ENCODE measurements at regions not wholly inside any gene's neighbourhood (a gene's known extent, or its start where the extent isn't known, plus 50 kb on each side); places are given as distances from the start of the nearest gene placed in this dataset.
A peak's percentile ranks its signal among the peaks of the same experiment; 100 is the strongest.

DNA sequence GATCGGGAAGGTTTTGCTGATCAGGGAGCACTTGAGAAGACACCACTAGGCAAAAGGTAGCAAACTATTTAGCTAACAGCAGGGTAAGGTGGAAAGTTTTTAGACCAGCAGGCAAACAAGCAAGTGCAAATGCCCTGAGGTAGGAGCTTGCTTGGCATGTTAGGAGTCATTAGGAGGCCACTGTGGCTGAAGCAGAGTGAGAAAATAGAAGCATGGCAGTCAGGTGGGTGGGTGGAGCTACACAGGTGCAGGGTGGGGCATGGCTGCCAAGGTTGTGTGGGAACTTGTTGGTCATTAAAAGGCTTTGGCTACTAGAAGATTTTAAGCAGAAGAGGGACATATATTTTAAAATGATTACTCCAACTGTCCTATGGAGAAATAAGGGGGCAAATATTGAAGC, 77.3 kb downstream of the EDN1 start:
- H3K27me3 ChIP-seq (replicated peaks in 1 of 4; ENCODE audit: control insufficient read depth in 3 of 4, extremely low read depth in 1 of 4, insufficient read depth in 3 of 4, low read length in 3 of 4): no peaks in the 10 kb centered on the region
- no peak overlapping the region for H3K56ac ChIP-seq (replicated peaks; ENCODE audit: insufficient read length, low read depth, low read length)
- H3K4me2 ChIP-seq (ENCODE audit: insufficient read depth in 1 of 2, low read depth in 2 of 2, low read length in 2 of 2): no peak overlapping the region
- TF ChIP-seq NRF1 (IDR thresholded peaks at IDR 0.05; ENCODE audit: low read depth, low read length) (no peak), CBX8 (IDR thresholded peaks at IDR 0.05; ENCODE audit: borderline replicate concordance, low read depth, low read length) (no peak), RFX5 (IDR thresholded peaks at IDR 0.05; ENCODE audit: borderline replicate concordance, low read depth, low read length) (no peak), KDM1A (IDR thresholded peaks at IDR 0.05; ENCODE audit: borderline replicate concordance, low read length) (peak; percentile 36; the same call in 1 of the 2 replicates)
- TF ChIP-seq, protein P1, sequence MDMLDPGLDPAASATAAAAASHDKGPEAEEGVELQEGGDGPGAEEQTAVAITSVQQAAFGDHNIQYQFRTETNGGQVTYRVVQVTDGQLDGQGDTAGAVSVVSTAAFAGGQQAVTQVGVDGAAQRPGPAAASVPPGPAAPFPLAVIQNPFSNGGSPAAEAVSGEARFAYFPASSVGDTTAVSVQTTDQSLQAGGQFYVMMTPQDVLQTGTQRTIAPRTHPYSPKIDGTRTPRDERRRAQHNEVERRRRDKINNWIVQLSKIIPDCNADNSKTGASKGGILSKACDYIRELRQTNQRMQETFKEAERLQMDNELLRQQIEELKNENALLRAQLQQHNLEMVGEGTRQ (IDR thresholded peaks at IDR 0.05; ENCODE audit: low read length): no peak
- no peak overlapping the region for H2BK12ac ChIP-seq (ENCODE audit: low read depth, low read length)
- H3K23ac ChIP-seq (ENCODE audit: insufficient read length): no peak overlapping the region
- H4K91ac ChIP-seq (replicated peaks; ENCODE audit: insufficient read length, low read length): no peak overlapping the region
- no peaks in the 10 kb centered on the region for H3K79me2 ChIP-seq (ENCODE audit: control insufficient read depth in 1 of 2, insufficient read depth in 2 of 2, low read length in 2 of 2)
- H4K20me1 ChIP-seq (replicated peaks in 1 of 2; ENCODE audit: control insufficient read depth in 1 of 2, insufficient read depth in 2 of 2, low read length in 2 of 2): no peaks in the 10 kb centered on the region
- POLR2A ChIA-PET (ENCODE audit: partially characterized antibody): no interaction called here
- no peak overlapping the region for H2BK15ac ChIP-seq (ENCODE audit: low read length)
- no peaks in the 10 kb centered on the region for H3K36me3 ChIP-seq (ENCODE audit: control insufficient read depth in 2 of 4, insufficient read depth in 4 of 4, low read length in 3 of 4)
- H2BK20ac ChIP-seq (ENCODE audit: low read length): no peak overlapping the region
- H2AFZ ChIP-seq (ENCODE audit: low read length): no peak overlapping the region
- H3K4me1 ChIP-seq (replicated peaks in 1 of 4; ENCODE audit: control insufficient read depth in 3 of 4, insufficient read depth in 4 of 4, low read length in 3 of 4): peaks cover 0 to 10% (median under 1%) of the 10 kb centered on the region in 4 experiments; a peak in 4 of 7 replicates
- H3K4me3 ChIP-seq (ENCODE audit: extremely low read depth in 1 of 4, insufficient read depth in 2 of 4, low read depth in 3 of 4, low read length in 4 of 4): no peak overlapping the region
- no peak overlapping the region for H3K9ac ChIP-seq (replicated peaks in 1 of 4; ENCODE audit: extremely low read depth in 1 of 4, low read depth in 3 of 4, low read length in 3 of 4)
- no peak overlapping the region for H2BK5ac ChIP-seq (ENCODE audit: low read depth, low read length)
- no peaks in the 10 kb centered on the region for H3K9me3 ChIP-seq (ENCODE audit: insufficient read depth in 2 of 2, low read depth in 1 of 2, low read length in 1 of 2)
- no peak overlapping the region for H4K8ac ChIP-seq (ENCODE audit: extremely low read depth, insufficient read depth, low read length)
- no peaks in the 10 kb centered on the region for H3K79me1 ChIP-seq (ENCODE audit: low read depth, low read length)
- H2AK5ac ChIP-seq (ENCODE audit: low read depth, low read length): no peak overlapping the region
- no peaks in the 10 kb centered on the region for H3K23me2 ChIP-seq (ENCODE audit: low read depth, low read length)
- no peak overlapping the region for H2BK120ac ChIP-seq (replicated peaks; ENCODE audit: low read depth, low read length)
- H3K18ac ChIP-seq (ENCODE audit: extremely low read depth, low read length): no peak overlapping the region
- no peak overlapping the region for H3K14ac ChIP-seq (ENCODE audit: insufficient read length)
- no peak for DNase-seq (ENCODE audit: low read depth in 1 of 2, low spot score in 2 of 2)
- H4K5ac ChIP-seq (ENCODE audit: insufficient read length, low read depth, low read length): no peak overlapping the region
- no peak overlapping the region for H3K27ac ChIP-seq (ENCODE audit: low read depth, low read length)
- H3K4ac ChIP-seq (replicated peaks; ENCODE audit: insufficient read length, low read depth, low read length): no peak overlapping the region
- WGBS, 2 experiments (ENCODE audit: extremely low coverage in 1 of 2, insufficient coverage in 1 of 2, insufficient read length in 1 of 2, insufficient replicate concordance in 2 of 2, low coverage in 1 of 2, low lambda C conversion rate in 2 of 2, missing lambda C conversion rate in 1 of 2): 91% methylated on average over 1 of the region's 1 CpG; no CpG with 5 or more reads in 1 of the 2 experiments
- CTCF ChIA-PET (ENCODE audit: partially characterized antibody): no interaction called here
- FAIRE-seq: no peak

All from H1 (cell line).